Loucy (cell line): ENCODE measurements at regions not wholly inside any gene's neighbourhood (a gene's known extent, or its start where the extent isn't known, plus 50 kb on each side); places are given as distances from the start of the nearest gene placed in this dataset.

Experiments used
- H2AFZ ChIP-seq: fragments of 200-600 bp; sonication (generic); 2 replicates; pipeline ENCODE4 v1.6.0; 2016; ENCODE audit warnings: antibody characterized with exemption, mild to moderate bottlenecking, low read length, moderate library complexity
- H3F3A ChIP-seq: fragments of 200-600 bp; 2 replicates; pipeline ENCODE4 v1.6.0; 2016; ENCODE audit warnings: antibody characterized with exemption, low read depth, mild to moderate bottlenecking
- H3K27me3 ChIP-seq: fragments of 200-600 bp; sonication (generic); 2 replicates; pipeline ENCODE4 v1.6.1; 2014; ENCODE audit warnings: low read length, mild to moderate bottlenecking; ENCODE audit not compliant: insufficient read depth, poor library complexity, severe bottlenecking
- H3K36me3 ChIP-seq: fragments of 200-600 bp; sonication (generic); 2 replicates; pipeline ENCODE4 v1.6.1; 2016; ENCODE audit warnings: low read length; ENCODE audit not compliant: insufficient read depth
- H3K4me1 ChIP-seq: fragments of 200-600 bp; sonication (generic); 2 replicates; pipeline ENCODE4 v1.5.1; 2014; ENCODE audit warnings: low read length, mild to moderate bottlenecking; ENCODE audit not compliant: insufficient read depth, poor library complexity, severe bottlenecking
- H3K4me2 ChIP-seq: fragments of 200-600 bp; sonication (generic); 2 replicates; pipeline ENCODE4 v1.6.0; 2014; ENCODE audit warnings: antibody characterized with exemption, low read length, low read depth, mild to moderate bottlenecking; ENCODE audit not compliant: poor library complexity, severe bottlenecking
- H3K4me3 ChIP-seq: fragments of 200-600 bp; sonication (generic); 2 replicates; pipeline ENCODE4 v1.5.1; 2014; ENCODE audit warnings: low read length, mild to moderate bottlenecking, mixed read lengths; ENCODE audit not compliant: poor library complexity, severe bottlenecking
- H3K79me2 ChIP-seq: fragments of 200-600 bp; sonication (generic); 2 replicates; pipeline ENCODE4 v1.6.1; 2014; ENCODE audit warnings: low read length; ENCODE audit not compliant: insufficient read depth
- H3K9ac ChIP-seq: fragments of 200-600 bp; sonication (generic); 2 replicates; pipeline ENCODE4 v1.6.0; 2014; ENCODE audit warnings: mild to moderate bottlenecking, low read depth, low read length, moderate library complexity; ENCODE audit not compliant: poor library complexity, severe bottlenecking
- H3K9me2 ChIP-seq: fragments of 200-600 bp; sonication (generic); replicated peaks from 2 replicates; pipeline ENCODE4 v1.6.1; 2016; ENCODE audit warnings: low read depth, low read length, mixed read lengths
- H3K9me3 ChIP-seq: fragments of 200-600 bp; sonication (generic); 2 replicates; pipeline ENCODE4 v1.6.1; 2014; ENCODE audit warnings: mild to moderate bottlenecking, antibody characterized with exemption, low read length, low read depth; ENCODE audit not compliant: insufficient read depth
- H4K20me1 ChIP-seq: fragments of 200-600 bp; sonication (generic); 2 replicates; pipeline ENCODE4 v1.6.0; 2014; ENCODE audit warnings: antibody characterized with exemption, low read length, mild to moderate bottlenecking; ENCODE audit not compliant: insufficient read depth, poor library complexity, severe bottlenecking
- CTCF ChIP-seq: fragments of 200-600 bp; sonication (generic); conservative IDR thresholded peaks from 2 replicates; pipeline ENCODE4 v1.5.1; 2014; ENCODE audit warnings: mild to moderate bottlenecking, antibody characterized with exemption, low read length
- EZH2phosphoT487 ChIP-seq: fragments of 200-600 bp; IDR thresholded peaks from 2 replicates; pipeline ENCODE4 v1.6.1; 2018; ENCODE audit warnings: antibody characterized with exemption, mild to moderate bottlenecking, moderate library complexity, borderline replicate concordance

GRCh38 chr11:116167706-116168458 lies 604.9 kb downstream of the BUD13 start:
- TF ChIP-seq EZH2phosphoT487 (no peak), CTCF (no peak)
- no peak overlapping the region for H3K9ac ChIP-seq

DNA sequence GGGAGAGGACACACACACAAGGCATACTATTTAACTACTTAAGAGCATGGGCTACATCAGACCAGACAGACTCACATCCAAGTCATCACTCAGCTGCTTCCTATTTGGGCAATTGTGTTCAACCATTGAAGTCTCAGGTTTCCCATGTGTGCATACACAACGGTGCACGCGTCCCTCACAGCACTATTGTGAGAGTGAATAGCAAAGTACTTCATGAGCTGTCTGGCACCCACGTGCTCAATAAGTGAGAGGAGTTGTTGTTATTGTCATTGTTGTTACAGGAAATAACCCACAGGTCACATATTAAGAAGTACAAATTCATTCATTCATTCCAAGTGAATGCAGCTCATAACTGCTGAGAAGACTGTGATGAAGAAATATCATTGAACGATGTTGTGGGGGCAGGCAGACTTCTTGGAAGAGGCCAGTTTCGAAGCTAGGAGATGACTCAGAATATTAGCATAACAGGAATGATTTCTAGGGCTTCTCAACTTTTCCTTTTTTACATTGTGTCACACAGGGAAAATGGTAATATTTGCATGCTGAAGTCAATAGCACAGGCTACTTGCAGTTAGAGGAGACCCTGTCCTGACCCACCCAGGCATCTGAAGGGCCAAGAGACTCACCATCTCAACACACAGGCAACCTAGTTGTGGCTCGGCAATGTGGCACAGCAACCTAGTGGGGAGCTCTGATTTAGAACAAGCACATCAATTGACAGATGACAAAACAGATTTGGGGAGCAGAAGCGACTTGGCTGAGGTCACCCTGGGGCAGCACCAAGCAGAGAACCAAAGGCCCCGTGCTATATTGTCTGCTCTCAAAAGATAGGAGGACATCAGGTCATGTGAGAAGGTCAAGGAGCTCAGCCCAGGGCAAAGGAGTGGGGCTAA lies 606.0 kb downstream of the BUD13 start:
- no peaks in the 10 kb centered on the region for H3K36me3 ChIP-seq
- H3K4me1 ChIP-seq: no peaks in the 10 kb centered on the region
- H2AFZ ChIP-seq: no peak overlapping the region
- H3K9me3 ChIP-seq: no peaks in the 10 kb centered on the region
- no peaks in the 10 kb centered on the region for H4K20me1 ChIP-seq
- TF ChIP-seq EZH2phosphoT487 (no peak), CTCF (no peak)
- H3K4me2 ChIP-seq: no peak overlapping the region
- no peak overlapping the region for H3K9ac ChIP-seq
- H3K4me3 ChIP-seq: no peak overlapping the region
- H3K9me2 ChIP-seq: no peaks in the 10 kb centered on the region
- no peaks in the 10 kb centered on the region for H3K79me2 ChIP-seq
- H3F3A ChIP-seq: no peaks in the 10 kb centered on the region
- no peaks in the 10 kb centered on the region for H3K27me3 ChIP-seq

More at GRCh38 chr11:116167706-116168458, 604.9 kb downstream of the BUD13 start:
- Histone ChIP-seq H3K4me3 (no peak overlapping the region), H2AFZ (no peak overlapping the region), H4K20me1 (no peaks in the 10 kb centered on the region), H3K9me3 (no peaks in the 10 kb centered on the region), H3K4me2 (no peak overlapping the region), H3K27me3 (no peaks in the 10 kb centered on the region), H3F3A (no peaks in the 10 kb centered on the region), H3K79me2 (no peaks in the 10 kb centered on the region), H3K4me1 (no peaks in the 10 kb centered on the region), H3K9me2 (no peaks in the 10 kb centered on the region), H3K36me3 (no peaks in the 10 kb centered on the region)

GRCh38 chr11:116164843-116165242 lies 607.9 kb downstream of the BUD13 start:
- H3K4me3 ChIP-seq: no peak overlapping the region

More at GRCh38 chr11:116164843-116165242, 607.9 kb downstream of the BUD13 start:
- TF ChIP-seq EZH2phosphoT487 (no peak), CTCF (no peak)
- no peaks in the 10 kb centered on the region for H3K9me3 ChIP-seq
- no peak overlapping the region for H2AFZ ChIP-seq
- H4K20me1 ChIP-seq: no peaks in the 10 kb centered on the region
- no peaks in the 10 kb centered on the region for H3K36me3 ChIP-seq
- H3K27me3 ChIP-seq: no peaks in the 10 kb centered on the region
- no peaks in the 10 kb centered on the region for H3K4me1 ChIP-seq
- no peaks in the 10 kb centered on the region for H3K9me2 ChIP-seq
- no peak overlapping the region for H3K4me2 ChIP-seq
- no peak overlapping the region for H3K9ac ChIP-seq
- no peaks in the 10 kb centered on the region for H3K79me2 ChIP-seq
- H3F3A ChIP-seq: no peaks in the 10 kb centered on the region
